ENCODE measurements at regions not wholly inside any gene's neighbourhood (a gene's known extent, or its start where the extent isn't known, plus 50 kb on each side); places are given as distances from the start of the nearest gene placed in this dataset.

DNA sequence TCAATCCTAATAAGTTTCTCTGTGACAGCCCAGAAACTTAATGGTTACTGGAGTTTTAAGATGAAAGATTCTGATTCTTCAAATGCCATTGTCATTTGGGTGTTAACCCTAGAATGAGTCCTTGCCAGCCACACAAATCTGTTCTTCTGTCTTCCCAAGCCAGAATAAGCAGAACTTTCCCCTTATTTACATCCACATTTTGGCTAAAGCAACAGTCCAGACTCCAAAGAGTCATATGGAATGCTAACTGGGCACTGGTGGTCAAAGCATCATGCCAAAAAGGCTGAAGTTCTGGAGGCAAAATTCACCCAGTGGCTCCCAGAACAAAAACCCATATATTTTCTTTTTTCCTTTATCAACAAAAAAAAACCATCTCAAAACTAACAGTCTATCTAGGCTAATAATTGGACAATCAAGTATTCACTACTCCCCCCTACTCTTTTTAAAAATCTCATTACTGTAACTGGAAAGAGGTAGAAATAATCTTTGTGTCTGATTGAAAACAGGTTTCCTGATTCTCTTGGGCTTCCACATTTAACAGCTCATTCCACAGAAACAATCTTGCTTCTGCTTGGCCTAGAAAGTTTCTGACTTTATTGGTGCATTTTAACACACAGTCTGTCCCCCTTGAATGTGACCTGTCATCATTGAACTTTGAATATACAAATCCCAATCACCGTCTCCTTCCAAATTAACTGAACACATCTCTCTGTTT is 89.6 kb upstream of the SETBP1 start:
- no peak for FAIRE-seq
- no peak for DNase-seq (ENCODE audit: low spot score in 2 of 2)

DNA sequence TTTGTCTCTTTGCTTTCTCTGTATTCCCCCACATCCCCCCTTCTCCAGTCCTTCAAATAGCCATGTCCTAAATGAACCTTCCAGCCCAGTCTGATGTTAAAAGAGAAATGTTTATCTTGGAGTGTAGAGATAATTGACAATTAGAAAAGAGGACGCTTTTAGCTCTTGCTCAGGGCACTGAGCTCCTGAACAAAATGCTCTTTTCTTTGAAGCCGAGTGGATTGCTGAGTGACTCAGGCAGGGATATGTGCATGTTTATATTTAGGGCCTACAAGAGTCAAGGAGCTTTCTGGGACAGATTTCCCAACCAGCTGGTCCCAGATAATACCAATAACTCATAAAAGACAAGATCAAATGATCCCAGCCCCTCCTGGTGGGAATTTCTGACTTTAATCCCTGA is 88.0 kb upstream of the SETBP1 start:
- DNase-seq (ENCODE audit: low spot score in 2 of 2) (no peak), FAIRE-seq (no peak)

DNA sequence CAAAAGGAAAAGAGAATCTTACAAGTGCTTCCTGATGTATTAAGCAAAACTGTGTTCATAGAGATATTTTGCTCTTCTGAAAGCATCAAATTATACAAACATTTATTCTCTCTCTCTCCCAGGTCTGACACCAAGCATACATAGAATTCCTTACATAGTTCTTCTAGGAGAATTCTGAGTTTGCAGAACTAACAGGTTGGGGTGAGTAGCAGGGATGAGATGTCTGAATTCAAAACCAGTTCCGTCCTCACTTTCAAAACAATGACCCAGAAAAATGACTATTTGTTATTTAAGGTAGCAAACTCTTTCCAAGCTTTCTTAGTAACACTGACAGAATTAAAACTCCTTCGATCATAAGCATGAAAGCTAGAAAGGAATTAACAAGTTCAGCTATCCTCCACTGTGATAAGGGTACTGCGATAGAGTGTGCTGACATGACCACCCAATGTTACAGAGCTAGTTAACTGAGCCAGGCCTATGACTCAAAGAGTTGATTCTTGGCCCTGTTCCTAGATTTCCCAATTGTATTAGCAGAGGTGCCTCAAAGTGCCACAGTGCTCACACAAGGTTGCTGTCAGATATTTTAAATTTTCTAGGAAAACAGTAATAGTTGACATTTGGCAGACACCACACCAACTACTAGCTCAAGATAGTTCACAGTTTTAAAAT is 85.8 kb upstream of the SETBP1 start:
- DNase-seq (ENCODE audit: low spot score in 2 of 2) (no peak), FAIRE-seq (no peak)

DNA sequence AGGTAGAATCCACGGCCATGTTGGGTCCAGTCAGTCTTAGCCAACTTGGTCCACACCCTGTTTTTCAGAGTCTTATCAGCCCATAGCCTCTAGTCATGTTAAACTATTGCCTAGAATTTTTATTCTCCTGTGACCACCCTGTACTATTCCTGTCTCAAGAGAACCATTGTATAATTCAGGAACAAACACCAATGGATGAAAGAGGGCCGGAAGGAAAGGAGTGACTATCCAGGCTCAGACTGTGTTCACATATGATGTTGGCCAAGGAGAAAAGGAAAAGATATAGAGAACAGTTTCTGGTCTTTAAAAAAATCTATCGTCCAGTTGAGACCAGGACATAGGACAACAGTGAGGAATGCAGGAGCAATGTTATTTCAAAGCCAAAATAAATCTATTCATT is 82.9 kb upstream of the SETBP1 start:
- FAIRE-seq (no peak), DNase-seq (ENCODE audit: low spot score in 2 of 2) (no peak)

DNA sequence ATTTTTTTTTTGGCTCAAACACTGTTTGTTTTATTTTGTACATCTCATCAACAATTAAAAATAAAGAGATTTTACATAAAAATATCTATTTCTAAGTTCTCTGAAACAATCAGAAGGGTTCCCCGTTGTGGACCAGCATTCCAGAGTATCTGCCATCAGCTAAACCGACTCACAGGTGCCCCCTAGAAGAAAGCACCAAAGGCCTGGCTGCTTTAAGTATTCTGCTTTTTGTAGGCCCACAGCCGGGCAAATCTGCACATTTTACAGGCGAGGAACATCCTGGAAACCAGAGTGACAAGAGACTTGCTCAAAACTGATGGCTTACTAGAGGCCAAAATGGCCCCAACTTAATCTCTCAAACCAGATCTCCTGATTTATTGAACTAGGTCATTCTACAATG is 82.2 kb upstream of the SETBP1 start:
- no peak for DNase-seq (ENCODE audit: low spot score in 2 of 2)
- FAIRE-seq, result no peak

DNA sequence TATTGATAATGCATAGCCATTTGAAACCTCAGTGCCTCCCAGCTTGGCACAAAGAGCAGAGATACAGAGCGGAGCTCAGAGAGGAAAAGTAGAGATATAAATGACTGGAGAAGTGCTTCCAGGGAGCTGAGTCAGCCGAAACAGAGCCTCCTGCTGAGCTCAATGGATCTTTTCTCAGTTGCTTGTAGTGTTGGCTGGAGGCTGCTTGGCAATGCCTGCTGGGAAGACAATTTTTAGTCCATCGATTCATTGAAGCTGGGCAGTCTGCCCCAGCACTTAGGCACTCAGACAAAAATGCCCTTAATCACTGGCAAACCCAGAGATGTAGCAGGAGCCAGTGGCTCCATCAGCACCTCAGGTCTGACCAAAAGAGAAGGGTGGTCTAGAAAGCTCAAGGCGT is 81.3 kb upstream of the SETBP1 start:
- peak in 1 of 2 donors; percentile 18 for DNase-seq (ENCODE audit: low spot score in 2 of 2)
- no peak for FAIRE-seq

DNA sequence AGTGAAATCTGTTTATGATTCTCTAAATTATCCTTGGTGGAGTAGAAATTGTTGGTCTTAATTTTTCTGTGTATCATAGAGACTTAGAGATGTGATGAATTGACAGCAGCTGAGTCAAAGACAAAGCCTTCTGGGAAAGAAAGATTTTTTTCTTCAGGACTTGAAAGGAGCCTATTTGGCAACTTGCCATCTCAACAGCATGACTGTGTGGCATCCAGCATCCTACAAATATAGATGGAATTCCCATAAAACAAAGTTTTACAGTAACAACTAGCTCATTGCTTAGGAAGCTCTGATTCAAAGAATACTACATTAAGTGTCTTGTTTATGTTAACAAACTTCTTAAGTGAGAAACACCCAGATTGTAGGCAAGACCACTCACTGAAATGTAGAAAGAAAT is 79.2 kb upstream of the SETBP1 start:
- no peak for FAIRE-seq
- DNase-seq (ENCODE audit: low spot score in 2 of 2), result no peak

DNA sequence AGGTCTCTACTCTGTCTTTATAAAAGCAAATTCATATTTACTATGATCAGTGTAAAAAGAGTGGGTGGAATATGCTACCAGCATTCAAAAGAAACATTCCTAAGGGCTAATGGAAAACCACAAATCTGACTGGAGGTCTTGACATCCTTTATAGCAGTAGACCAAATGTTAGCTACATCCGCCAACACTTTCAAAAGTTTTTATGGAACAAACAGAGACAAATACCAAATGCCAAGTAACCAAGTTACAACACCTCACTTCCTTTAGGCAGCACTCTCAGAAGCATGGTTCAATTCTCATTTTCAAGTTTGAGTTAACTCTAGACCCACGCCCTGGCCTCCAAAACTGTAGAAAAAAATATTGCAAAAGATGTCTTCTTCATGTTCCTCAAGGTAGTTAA is 78.3 kb upstream of the SETBP1 start:
- no peak for DNase-seq (ENCODE audit: low spot score in 2 of 2)
- FAIRE-seq, result no peak

DNA sequence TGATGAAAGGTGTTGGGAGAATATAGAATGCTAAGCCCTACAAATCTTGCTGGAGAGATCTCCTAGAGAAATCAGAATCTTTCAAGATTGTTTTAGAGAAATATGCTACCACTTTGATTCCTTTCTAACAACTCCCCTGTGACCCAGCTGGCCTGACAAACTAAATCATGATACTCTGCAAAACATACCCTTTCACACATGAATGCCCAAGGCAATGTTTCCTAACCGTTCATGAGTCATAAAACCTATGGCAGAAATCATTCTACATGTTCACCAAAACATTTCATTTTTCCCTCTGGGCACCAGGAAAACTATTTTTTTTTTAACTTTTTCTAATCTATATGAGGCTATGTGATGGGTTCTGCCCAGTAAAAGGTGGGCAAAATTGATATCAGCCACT is 77.8 kb upstream of the SETBP1 start:
- FAIRE-seq, result no peak
- DNase-seq (ENCODE audit: low spot score in 2 of 2), result no peak

DNA sequence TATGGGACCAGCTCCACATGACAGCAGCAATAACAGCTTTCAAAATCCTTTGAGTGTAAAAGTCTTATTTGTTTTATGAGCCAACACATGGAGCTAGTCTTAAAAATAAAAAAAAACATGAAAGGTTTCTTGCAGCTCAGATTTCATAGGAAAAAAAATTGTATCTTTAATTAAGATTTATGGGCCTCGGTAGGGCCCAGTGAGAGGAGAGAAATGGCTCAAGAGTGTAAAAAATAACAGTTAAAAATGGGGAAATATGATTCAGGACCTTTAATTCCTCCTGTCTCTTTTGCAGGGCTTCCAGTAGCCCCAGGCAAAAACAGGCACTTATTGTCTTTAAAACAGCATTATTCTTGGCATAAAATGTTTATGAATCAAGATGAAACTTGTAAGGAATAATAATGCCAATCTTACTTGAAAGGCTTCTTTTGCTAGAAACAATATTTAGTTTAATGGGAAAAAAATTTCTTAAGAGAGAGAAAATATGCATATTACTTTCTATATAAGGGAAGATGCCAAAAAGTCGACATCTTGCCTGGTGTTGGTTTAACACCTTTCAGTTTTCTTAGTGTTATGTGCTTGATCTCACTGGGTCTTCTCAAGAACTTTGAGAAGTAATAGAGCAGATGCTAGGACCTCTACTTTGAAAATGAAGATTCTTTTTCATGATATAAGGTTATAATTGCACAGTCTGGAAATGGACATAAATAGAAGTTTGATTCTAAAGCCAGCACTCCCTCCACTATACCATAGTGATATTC is 71.3 kb upstream of the SETBP1 start:
- FAIRE-seq (no peak), DNase-seq (ENCODE audit: low spot score in 2 of 2) (no peak)

DNA sequence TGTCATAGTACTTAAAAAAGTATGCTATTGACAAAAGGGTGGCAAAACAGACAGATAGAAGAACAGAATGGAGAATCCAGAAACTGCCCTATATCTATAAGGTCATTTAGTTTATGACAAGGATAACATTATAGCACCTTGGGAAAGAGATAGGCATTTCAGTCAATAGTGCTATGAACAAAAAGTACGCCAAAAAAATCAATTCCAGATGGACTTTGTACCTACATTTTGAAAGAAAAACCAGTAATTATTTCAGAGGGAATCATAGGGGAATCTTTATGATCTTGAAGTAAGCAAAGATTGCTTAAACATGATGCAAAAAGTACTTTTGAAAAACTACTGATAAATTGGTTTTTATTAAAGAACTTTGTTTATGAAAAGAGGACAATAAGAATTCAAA is 59.9 kb upstream of the SETBP1 start:
- no peak for DNase-seq (ENCODE audit: low spot score in 2 of 2)
- no peak for FAIRE-seq

DNA sequence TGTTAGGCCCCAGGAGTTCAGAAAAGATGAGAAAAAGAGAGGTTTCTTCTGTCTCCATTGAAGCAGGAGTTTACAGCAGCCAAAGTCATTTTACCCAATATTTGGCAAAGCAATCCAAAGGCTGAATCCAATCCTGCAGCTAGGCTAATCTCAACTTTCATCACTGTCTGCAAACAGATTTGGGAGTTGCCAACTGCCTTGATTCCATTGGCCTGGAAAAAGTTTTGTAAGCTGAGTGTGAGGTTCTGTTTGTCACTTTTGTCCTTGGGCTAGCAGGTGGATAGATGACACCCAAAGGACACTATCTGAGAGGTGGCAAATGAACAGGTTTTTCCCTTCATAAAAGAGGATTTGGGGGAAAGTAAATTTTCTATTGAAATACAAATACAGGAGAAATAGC is 56.6 kb upstream of the SETBP1 start:
- FAIRE-seq (no peak), DNase-seq (ENCODE audit: low spot score in 2 of 2) (no peak)

DNA sequence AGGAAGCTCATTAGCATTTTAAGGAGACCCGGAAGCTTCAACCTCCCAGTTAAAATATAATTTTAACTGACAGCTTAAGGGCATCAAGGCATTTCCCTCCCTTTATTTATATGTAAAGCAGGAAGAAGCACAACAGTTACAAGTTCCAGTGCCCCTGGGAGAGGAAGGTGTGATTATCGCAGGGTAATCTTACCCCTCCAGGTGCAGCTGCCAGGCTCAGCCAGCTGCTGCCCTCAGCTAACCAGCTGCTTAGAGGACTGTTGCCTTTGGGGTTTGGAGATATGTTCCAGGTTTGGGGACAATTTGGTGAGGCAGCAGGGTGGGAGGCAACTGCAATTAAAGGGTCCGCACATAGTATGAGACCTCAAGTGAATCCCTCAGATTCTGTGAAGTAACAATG is 55.3 kb upstream of the SETBP1 start:
- DNase-seq (ENCODE audit: low spot score in 2 of 2) (no peak), FAIRE-seq (no peak)

DNA sequence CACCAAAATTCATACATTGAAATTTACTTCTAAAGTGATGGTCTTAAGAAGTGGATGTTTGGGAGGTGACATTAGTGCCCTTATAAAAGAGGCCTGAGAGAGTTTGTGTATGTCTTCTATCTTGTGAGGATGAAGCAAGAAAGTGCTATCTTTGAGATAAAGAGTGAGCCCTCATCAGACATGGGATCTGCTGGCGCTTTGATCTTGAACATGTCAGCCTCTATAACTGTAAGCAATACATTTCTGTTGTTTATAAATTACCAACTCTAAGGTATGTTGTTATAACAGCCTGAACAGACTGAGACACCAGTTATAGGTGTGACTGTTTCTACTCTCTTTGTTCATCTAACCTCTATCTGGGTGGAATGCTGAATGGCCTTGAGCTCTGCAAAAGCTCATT is 54.5 kb upstream of the SETBP1 start:
- FAIRE-seq (no peak), DNase-seq (ENCODE audit: low spot score in 2 of 2) (no peak)

DNA sequence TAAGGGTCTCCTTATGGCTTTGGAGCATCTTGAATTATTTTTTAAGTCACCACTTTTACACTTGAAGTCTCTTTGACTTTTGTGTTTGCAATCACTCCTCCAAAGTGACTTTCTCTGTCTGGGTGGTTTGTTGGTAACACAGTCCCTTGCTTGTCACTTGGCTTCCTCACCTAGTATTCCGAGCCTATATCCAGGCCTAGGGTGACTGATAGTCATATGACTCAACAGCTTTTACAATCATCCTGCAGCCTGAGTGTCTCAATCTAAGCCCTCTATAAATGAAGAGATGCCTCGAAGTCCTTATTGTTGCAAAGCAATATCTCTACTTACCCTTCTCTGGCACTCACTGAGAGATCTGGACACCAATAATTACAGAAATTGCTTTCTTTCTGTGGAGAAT is 53.9 kb upstream of the SETBP1 start:
- FAIRE-seq (no peak), DNase-seq (ENCODE audit: low spot score in 2 of 2) (no peak)

DNA sequence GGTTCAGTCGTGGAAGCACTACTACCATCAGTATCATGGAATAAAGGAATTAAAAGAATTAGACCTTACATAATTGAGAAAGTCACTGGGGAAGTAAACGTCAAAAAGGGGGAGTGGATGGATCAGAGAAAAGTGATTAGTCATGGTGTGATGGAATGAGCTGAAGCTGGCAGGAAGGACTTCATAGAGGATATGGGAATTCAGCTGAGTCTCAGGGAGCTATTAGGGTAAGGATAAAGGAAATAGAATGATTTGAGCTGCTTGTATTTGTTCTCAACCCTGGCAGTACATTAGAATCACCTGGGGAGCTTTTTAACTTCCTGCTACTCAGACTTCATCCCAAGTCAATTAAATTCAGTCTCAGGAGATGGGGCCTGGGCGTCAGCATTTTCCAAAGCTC is 53.4 kb upstream of the SETBP1 start:
- FAIRE-seq (no peak), DNase-seq (ENCODE audit: low spot score in 2 of 2) (no peak)

DNA sequence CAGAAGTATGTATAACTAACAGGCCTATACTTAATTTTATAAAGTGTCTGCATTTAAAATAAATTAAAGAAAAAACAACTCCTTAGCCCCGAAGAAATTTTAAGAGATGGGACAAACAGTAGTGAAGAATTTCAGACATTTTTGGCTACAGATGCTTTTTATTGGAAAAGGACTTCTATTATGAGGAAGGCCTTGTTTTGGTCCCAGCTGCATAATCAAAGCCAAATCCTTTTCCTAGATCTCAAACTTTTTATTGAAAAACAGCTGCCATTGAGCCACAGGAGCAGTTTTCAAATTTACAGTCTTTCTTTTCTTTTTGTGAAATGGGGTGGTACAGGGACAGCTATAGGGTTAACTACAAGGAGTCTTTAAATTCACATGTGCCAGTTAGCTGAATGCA is 51.3 kb upstream of the SETBP1 start:
- FAIRE-seq (no peak), DNase-seq (ENCODE audit: low spot score in 2 of 2) (no peak)

DNA sequence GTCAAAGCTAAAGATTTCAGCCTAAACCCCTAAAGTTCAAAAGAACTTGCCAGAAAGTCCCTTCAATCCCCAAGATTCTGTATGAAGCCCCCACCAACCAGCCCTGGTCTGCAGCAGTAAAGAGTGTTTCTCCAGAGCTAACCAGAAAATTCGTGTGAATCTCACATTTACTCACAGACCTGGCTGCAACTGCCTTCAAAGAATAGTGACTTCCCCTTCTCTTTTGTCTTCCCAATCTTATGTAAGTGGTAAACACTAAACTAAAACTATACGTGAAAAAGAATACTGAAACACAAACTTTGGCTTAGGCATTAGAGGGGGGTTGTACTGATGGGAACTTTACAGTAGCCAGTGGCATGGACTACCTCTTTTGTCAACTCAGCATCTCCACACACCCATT is 50.6 kb upstream of the SETBP1 start:
- FAIRE-seq (no peak), DNase-seq (ENCODE audit: low spot score in 2 of 2) (no peak)
